ENCODE measurements at regions not wholly inside any gene's neighbourhood (a gene's known extent, or its start where the extent isn't known, plus 50 kb on each side); places are given as distances from the start of the nearest gene placed in this dataset.

- H3K4me3 ChIP-seq (replicated peaks in 1 of 3; ENCODE audit: low read depth in 2 of 3, low read length in 3 of 3) = no peak overlapping the region
- no peaks in the 10 kb centered on the region for H3K9me3 ChIP-seq (replicated peaks in 1 of 2; ENCODE audit: control insufficient read depth in 1 of 2, insufficient read depth in 1 of 2, low read length in 2 of 2)
- no peak for DNase-seq
- peaks cover 0 to 5% (median 0%) of the 10 kb centered on the region in 3 donors for H3K27me3 Mint-ChIP-seq (ENCODE audit: low read depth in 3 of 3)
- intact Hi-C loops (cut with micrococcal nuclease) = no loop called here
- H3K4me1 ChIP-seq (ENCODE audit: control insufficient read depth in 1 of 2, insufficient read depth in 2 of 2, low read length in 2 of 2) = peaks cover 0 to 7% of the 10 kb centered on the region in 2 donors
- H3K27me3 ChIP-seq (ENCODE audit: control insufficient read depth in 2 of 2, insufficient read depth in 2 of 2, low read length in 2 of 2) = no peaks in the 10 kb centered on the region
- H3K27ac ChIP-seq (ENCODE audit: low read depth in 1 of 2, low read length in 2 of 2) = no peak overlapping the region
- H2AFZ ChIP-seq (ENCODE audit: insufficient read depth, low read depth, low read length, poor library complexity, severe bottlenecking) = no peak overlapping the region
- H3K4me1 Mint-ChIP-seq = peaks cover 6% of the 10 kb centered on the region
- H3K9me3 Mint-ChIP-seq = no peaks in the 10 kb centered on the region
- H3K4me3 Mint-ChIP-seq = no peak overlapping the region
- H3K9ac ChIP-seq (ENCODE audit: insufficient read depth, low read length, poor library complexity, severe bottlenecking) = no peak overlapping the region
- no peak overlapping the region for H3K27ac Mint-ChIP-seq
- no peaks in the 10 kb centered on the region for H3K79me2 ChIP-seq (ENCODE audit: insufficient read depth, low read length)
- H3K36me3 Mint-ChIP-seq = no peaks in the 10 kb centered on the region
- H3K4me2 ChIP-seq (replicated peaks; ENCODE audit: extremely low read depth, low read length, poor library complexity, severe bottlenecking) = no peak overlapping the region
- TF ChIP-seq CTCF (IDR thresholded peaks at IDR 0.05) = no peak
- H3K36me3 ChIP-seq (replicated peaks in 1 of 2; ENCODE audit: control insufficient read depth in 1 of 2, insufficient read depth in 2 of 2, low read length in 2 of 2) = no peaks in the 10 kb centered on the region
- H4K20me1 ChIP-seq (ENCODE audit: insufficient read depth, low read length) = no peaks in the 10 kb centered on the region
- 94% methylated on average over 3 of the region's 5 CpGs for WGBS (ENCODE audit: insufficient coverage)
Observed at GRCh38 chr6:15775741-15776140, 112.9 kb upstream of the DTNBP1 start.

GRCh38 chr6:15775076-15775634 is 112.3 kb upstream of the DTNBP1 start:
- Histone ChIP-seq H3K9ac (ENCODE audit: insufficient read depth, low read length, poor library complexity, severe bottlenecking) (no peak overlapping the region), H4K20me1 (ENCODE audit: insufficient read depth, low read length) (no peaks in the 10 kb centered on the region), H3K4me1 (ENCODE audit: control insufficient read depth in 1 of 2, insufficient read depth in 2 of 2, low read length in 2 of 2) (peaks cover 0 to 7% of the 10 kb centered on the region in 2 donors), H3K4me2 (replicated peaks; ENCODE audit: extremely low read depth, low read length, poor library complexity, severe bottlenecking) (no peak overlapping the region), H3K9me3 (replicated peaks in 1 of 2; ENCODE audit: control insufficient read depth in 1 of 2, insufficient read depth in 1 of 2, low read length in 2 of 2) (no peaks in the 10 kb centered on the region), H3K27ac (ENCODE audit: low read depth in 1 of 2, low read length in 2 of 2) (no peak overlapping the region), H3K36me3 (replicated peaks in 1 of 2; ENCODE audit: control insufficient read depth in 1 of 2, insufficient read depth in 2 of 2, low read length in 2 of 2) (no peaks in the 10 kb centered on the region), H3K27me3 (ENCODE audit: control insufficient read depth in 2 of 2, insufficient read depth in 2 of 2, low read length in 2 of 2) (no peaks in the 10 kb centered on the region), H2AFZ (ENCODE audit: insufficient read depth, low read depth, low read length, poor library complexity, severe bottlenecking) (no peak overlapping the region), H3K4me3 (replicated peaks in 1 of 3; ENCODE audit: low read depth in 2 of 3, low read length in 3 of 3) (no peak overlapping the region), H3K79me2 (ENCODE audit: insufficient read depth, low read length) (no peaks in the 10 kb centered on the region)
- Mint-ChIP-seq H3K9me3 (no peaks in the 10 kb centered on the region), H3K36me3 (no peaks in the 10 kb centered on the region), H3K27ac (no peak overlapping the region), H3K27me3 (ENCODE audit: low read depth in 3 of 3) (peaks cover 0 to 5% (median 0%) of the 10 kb centered on the region in 3 donors), H3K4me1 (peaks cover 12% of the 10 kb centered on the region), H3K4me3 (no peak overlapping the region)
- 100% methylated on average over 1 of the region's 2 CpGs for WGBS (ENCODE audit: insufficient coverage)
- no peak for DNase-seq
- intact Hi-C loops (cut with micrococcal nuclease) = no loop called here
- no peak for TF ChIP-seq CTCF (IDR thresholded peaks at IDR 0.05)

Measured in CD14-positive monocyte (primary cell).